HTR-8/SVneo (cell line): ENCODE measurements at regions not wholly inside any gene's neighbourhood (a gene's known extent, or its start where the extent isn't known, plus 50 kb on each side); places are given as distances from the start of the nearest gene placed in this dataset.

Source experiments
- DNase-seq: peaks from one replicate; pipeline ENCODE4 v3.0.0; 2011; ENCODE audit warnings: low spot score, mixed read lengths; ENCODE audit not compliant: insufficient read length
- FAIRE-seq: peaks from 2 replicates; lab custom pipeline; 2011; peaks lifted over from hg19 to GRCh38; lab: Jason Lieb, UNC

DNA sequence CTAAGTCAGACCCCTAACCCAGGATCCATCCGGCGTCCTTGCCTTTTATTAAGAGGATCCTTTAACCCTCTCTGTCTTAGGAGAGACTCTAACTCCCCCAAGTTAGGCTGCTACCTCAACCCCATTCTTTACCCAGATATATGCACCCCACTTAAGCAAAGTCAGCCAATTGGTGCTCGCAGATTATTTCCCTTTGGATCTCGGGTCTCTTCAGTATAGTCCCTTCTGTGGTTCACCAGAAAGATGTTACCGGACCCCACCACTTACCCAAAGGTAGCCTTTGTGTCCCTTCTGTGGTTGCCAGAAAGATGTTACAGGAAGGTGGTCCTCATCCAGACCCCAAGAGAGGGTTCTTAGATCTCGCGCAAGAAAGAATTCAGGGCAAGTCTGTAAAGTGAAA, 212.9 kb upstream of the GRID2 start:
- FAIRE-seq (no peak), DNase-seq (no peak)

- no peak for FAIRE-seq
These were observed 212.4 kb upstream of the GRID2 start for GRCh38 chr4:92091335-92091734.

DNA sequence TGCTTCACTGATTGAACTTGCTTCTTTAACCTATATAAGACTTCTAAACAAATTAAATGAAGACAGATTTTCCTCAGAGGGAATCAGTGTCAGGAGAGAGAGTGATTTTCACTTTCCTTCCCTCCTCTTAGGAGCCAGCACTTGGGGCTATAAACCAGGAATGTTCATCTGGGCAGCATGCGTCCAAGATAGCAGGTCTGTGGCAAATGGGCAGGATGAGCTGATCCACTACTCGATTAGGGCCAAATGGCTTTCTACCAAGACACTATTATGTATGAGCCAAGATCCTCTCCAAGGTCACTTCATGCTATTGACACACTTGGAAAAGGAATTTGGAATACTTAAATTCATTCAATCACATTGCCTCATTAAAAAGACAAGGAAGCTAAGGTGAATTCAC, 203.9 kb upstream of the GRID2 start:
- FAIRE-seq = no peak

More at GRCh38 chr4:92091335-92091734, 212.4 kb upstream of the GRID2 start:
- no peak for DNase-seq

GRCh38 chr4:92100975-92101374, 202.8 kb upstream of the GRID2 start:
- FAIRE-seq (no peak), DNase-seq (no peak)

More for the DNA sequence above, 203.9 kb upstream of the GRID2 start:
- DNase-seq = no peak

- DNase-seq = no peak
- FAIRE-seq = no peak
These were observed 202.0 kb upstream of the GRID2 start for GRCh38 chr4:92101737-92102172.

- no peak for FAIRE-seq
These were observed 199.3 kb upstream of the GRID2 start for GRCh38 chr4:92104506-92104905.

DNA sequence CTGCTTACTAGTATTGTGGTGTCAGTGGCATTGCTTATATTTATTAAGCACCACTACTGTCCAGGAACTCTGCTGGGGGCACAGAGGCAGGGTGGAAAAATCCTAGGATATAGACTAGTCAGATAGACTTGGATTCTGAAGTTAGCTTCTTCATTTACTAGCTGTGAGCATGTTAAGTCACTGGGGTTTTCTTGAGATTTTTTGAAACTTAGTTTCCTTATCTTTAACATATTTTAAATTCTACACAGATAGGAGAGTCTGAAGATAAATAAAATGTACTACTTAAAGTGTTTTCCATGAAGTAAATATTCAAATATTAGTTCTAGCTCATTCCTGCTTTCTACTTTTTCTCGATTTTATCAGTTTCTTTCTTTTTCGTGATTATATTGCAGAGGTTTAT, 196.9 kb upstream of the GRID2 start:
- FAIRE-seq = no peak

More at GRCh38 chr4:92104506-92104905, 199.3 kb upstream of the GRID2 start:
- DNase-seq = no peak

GRCh38 chr4:92111493-92111892, 192.3 kb upstream of the GRID2 start:
- DNase-seq (no peak), FAIRE-seq (no peak)

More for the DNA sequence above, 196.9 kb upstream of the GRID2 start:
- DNase-seq = no peak

DNA sequence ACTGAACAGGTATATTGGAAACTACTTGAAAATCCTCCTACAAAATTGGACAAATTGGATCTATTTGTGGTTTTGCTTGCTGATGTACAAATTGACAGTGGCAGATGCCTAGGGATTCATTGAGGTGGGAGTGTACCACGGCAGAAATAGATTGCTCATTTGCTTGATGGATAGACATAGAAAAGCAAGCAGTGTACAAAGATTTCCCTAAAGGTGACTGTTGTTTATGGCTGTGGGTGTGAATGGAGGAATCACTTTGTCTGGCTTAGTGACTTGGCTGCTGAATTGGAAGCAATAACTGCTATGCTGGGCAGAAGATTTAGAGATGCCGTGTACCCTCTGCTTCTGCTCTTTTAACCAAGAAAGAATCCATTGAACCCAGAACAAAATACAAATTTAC, 191.0 kb upstream of the GRID2 start:
- FAIRE-seq (no peak), DNase-seq (no peak)

DNA sequence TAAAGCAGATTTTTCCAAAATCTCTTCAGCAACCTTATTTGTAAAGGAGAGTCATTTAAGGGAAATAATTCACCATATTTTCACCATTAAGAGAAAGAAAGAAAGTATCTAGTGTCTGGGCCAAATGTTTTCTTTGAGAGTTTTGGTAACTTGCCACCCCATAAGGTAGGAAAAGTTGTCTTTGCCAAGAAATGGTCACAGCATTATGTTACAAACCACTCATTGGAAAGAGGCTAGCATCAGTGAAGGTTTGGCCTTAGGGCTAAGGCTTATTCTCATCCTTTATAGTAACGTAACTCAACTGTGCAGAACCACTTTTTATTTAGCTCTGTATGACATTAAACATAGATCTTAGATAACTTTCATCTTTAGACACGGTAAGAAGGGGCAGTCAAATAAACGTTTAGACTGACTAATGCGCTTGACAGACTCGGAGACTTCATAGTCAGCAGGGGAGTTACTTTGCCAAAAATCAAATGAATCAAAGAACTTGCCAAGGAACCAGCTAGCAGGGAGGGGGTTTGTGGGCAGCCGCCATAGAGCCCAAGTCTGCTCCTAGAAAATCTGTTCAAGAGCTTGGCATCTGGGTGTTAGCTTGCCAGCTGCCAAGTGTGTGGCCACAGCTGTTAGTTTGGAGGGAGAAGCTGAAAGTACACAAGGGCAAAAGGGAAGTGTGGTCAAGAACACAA, 182.8 kb upstream of the GRID2 start:
- FAIRE-seq = no peak
- no peak for DNase-seq

- FAIRE-seq (no peak), DNase-seq (no peak)
These were observed 180.9 kb upstream of the GRID2 start for GRCh38 chr4:92122911-92123310.

DNA sequence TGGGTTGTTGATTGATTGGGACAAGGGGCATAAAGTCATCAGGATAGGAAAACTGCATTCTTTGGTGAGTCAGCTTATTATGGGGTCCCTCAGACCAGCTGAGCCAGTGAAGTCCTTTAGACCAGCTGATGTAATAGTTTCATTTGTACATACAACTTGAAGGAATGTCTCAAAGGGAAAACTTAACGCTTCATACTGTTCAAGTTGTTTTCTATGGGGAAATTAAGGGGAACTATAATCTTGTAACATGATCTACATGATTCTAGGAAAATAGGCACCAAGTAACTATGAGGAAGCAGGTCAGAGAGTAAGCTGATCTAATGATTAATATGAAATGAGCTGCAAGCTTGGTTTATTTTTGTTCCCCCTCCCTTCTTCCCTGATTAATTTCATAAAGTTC, 175.1 kb upstream of the GRID2 start:
- FAIRE-seq (no peak), DNase-seq (no peak)

DNA sequence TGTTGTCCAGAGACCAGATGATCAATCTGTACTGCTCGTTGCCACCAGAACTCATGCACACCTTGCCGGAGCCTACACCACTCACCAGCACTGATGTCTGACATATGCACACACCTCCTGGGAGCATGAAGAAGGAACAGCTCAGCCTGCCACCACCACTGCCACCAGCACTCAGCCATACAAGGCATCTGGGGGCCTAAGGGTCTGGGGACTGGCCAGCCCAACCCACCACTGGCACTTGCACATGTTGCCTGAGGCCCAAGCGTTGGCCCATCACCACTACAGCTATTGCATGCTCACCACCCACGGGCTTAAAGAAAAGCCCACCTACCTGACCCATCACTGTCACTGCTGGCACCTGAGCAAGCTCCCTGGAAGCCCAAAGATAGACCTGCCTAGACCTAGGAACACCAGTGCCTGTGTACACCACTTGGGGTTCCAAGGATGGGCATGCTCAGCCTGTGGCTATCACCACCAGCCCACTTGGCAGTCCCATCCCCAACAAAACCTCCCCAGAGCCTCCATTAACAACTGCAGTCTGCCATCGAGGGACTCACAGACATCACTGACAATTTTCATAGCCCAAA, 174.3 kb upstream of the GRID2 start:
- FAIRE-seq (no peak), DNase-seq (no peak)

DNA sequence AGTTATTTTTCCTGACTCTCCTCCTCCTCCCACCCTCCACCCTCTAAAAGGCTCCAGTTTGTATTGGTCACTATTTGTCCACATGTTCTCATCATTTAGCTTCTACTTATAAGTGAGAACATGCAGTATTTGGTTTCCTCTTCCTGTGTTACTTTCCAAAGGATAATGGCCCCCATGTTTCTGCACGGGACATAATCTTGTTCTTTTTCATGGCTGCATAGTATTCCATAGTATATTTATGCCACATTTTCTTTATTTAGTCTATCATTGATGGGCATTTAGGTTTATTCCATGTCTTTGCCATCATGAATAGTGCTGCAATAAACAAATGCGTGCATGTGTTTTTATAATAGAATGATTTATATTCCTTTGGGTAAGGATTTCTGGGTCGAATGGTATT, 167.3 kb upstream of the GRID2 start:
- DNase-seq = no peak
- no peak for FAIRE-seq

GRCh38 chr4:92163348-92163747, 140.4 kb upstream of the GRID2 start:
- FAIRE-seq = no peak
- DNase-seq = no peak

DNA sequence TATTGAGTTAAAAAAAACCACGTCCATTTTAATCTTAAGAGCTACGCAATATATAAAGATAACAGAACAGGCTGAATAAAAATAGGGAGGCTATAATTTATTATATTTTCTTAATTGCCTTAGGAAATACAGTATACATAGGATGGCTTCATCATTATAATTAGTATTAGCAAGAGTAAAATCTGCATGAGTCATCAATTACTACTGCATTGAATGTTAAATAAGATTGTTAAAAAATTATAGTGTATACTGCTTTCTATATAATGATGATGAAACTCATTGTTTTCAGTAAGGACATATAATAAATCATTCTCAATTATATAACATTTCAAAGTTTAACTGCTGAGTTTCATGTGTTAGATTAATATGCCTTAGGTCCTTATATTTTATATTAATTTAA, 133.4 kb upstream of the GRID2 start:
- FAIRE-seq (no peak), DNase-seq (no peak)

DNA sequence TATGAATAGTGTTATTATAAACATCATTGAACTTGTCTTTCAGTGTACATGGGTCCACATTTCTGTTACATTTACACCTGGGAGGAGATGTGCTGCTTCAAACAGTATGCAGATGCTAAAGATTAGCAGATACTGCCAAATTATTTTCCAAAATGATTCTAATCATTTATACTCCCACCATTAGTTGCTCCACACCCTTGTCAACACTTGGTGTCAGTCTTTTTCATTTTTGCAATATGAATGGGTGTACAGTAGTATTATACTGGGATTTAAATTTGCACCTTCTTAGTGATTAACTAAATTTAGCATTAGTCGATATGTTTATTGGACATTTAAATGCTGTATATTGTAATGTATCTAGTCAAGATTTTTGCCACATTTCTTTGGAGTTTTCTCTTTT, 131.6 kb upstream of the GRID2 start:
- FAIRE-seq = no peak

GRCh38 chr4:92175250-92175649, 128.5 kb upstream of the GRID2 start:
- FAIRE-seq (no peak), DNase-seq (no peak)

More for the DNA sequence above, 131.6 kb upstream of the GRID2 start:
- DNase-seq = no peak

- FAIRE-seq (no peak), DNase-seq (no peak)
These were observed 121.6 kb upstream of the GRID2 start for GRCh38 chr4:92182006-92182735.

- no peak for FAIRE-seq
- DNase-seq = no peak
These were observed 120.9 kb upstream of the GRID2 start for GRCh38 chr4:92182736-92183407.

DNA sequence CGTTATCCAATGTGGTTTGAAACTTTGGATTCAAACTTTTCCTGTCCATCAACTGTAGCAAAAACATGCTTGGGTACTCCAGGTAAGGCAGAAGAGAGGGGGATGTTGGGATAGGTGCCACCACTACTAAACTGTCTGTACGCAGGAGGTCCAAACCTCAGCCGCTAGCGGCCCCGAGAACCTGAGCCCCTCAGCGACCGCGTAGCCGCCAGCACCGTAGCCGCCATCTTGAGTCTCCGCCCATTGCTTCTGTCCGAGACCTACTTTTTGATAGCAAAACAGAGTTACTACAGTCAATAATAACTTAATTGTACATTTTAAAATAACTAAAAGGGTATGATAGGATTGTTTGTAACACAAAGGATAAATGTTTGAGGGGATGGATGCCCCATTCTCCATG, 119.9 kb upstream of the GRID2 start:
- DNase-seq (no peak), FAIRE-seq (no peak)
